ENCODE measurements at regions not wholly inside any gene's neighbourhood (a gene's known extent, or its start where the extent isn't known, plus 50 kb on each side); places are given as distances from the start of the nearest gene placed in this dataset.
"Not testable (repeated sequence)": the region's sequence is repeated elsewhere in the genome, so short reads cannot be mapped to it uniquely, and the experiment has no call there.

GRCh38 chr14:85186082-85186481 is 343.9 kb upstream of the FLRT2 start:
- H3K4me3 ChIP-seq, result no peak overlapping the region
- 81 to 88% (median 86%) methylated on average over 8 of the region's 8 CpGs for WGBS, 4 donors
- no peaks in the 10 kb centered on the region for H3K36me3 ChIP-seq (replicated peaks in 1 of 2)
- no peaks in the 10 kb centered on the region for H3K4me1 ChIP-seq (replicated peaks in 1 of 2)
- intact Hi-C loops (cut with DNase I), result no loop called here
- DNase-seq, result no peak
- H3K9me3 ChIP-seq (replicated peaks in 1 of 3), result no peaks in the 10 kb centered on the region
- H3K27me3 ChIP-seq, result no peaks in the 10 kb centered on the region
- H3K27ac ChIP-seq, result no peak overlapping the region
- TF ChIP-seq POLR2A (IDR thresholded peaks at IDR 0.05) (no peak), CTCF (IDR thresholded peaks at IDR 0.05) (no peak)

DNA sequence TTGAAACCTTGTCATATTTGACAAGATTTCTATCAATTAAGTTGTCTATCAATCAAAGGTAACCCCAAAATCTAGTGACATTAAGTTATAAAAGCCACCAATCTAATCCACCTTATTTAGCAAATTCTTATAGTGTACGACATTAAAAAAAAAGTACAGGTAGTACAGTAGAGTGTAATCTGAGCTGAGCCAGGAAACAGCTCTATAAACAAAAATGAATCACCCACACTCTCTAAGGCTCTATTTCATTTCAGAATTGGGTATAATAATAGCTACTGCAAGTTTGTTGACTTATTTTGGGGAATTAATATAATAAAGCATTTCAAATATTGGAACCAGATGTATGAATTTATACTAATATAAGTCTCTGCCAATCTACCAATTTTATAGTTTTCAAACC is 342.4 kb upstream of the FLRT2 start:
- Histone ChIP-seq H3K4me3 (no peak overlapping the region), H3K27me3 (no peaks in the 10 kb centered on the region), H3K36me3 (replicated peaks in 1 of 2) (no peaks in the 10 kb centered on the region), H3K27ac (no peak overlapping the region), H3K4me1 (replicated peaks in 1 of 2) (no peaks in the 10 kb centered on the region), H3K9me3 (replicated peaks in 1 of 3) (no peaks in the 10 kb centered on the region)
- WGBS, 4 donors, result 52 to 72% (median 61%) methylated on average over 1 of the region's 1 CpG
- TF ChIP-seq CTCF (IDR thresholded peaks at IDR 0.05) (no peak), POLR2A (IDR thresholded peaks at IDR 0.05) (no peak)
- intact Hi-C loops (cut with DNase I), result no loop called here
- no peak for DNase-seq

- H3K36me3 ChIP-seq (replicated peaks in 1 of 2), result no peaks in the 10 kb centered on the region
- WGBS, 4 donors, result 89 to 94% (median 93%) methylated on average over 1 of the region's 1 CpG
- no peaks in the 10 kb centered on the region for H3K27me3 ChIP-seq
- H3K4me3 ChIP-seq, result no peak overlapping the region
- TF ChIP-seq CTCF (IDR thresholded peaks at IDR 0.05) (no peak), POLR2A (IDR thresholded peaks at IDR 0.05) (no peak)
- H3K27ac ChIP-seq, result no peak overlapping the region
- no peaks in the 10 kb centered on the region for H3K9me3 ChIP-seq (replicated peaks in 1 of 3)
- intact Hi-C loops (cut with DNase I), result no loop called here
- DNase-seq, result no peak
- no peaks in the 10 kb centered on the region for H3K4me1 ChIP-seq (replicated peaks in 1 of 2)
These were observed 341.1 kb upstream of the FLRT2 start for GRCh38 chr14:85188836-85189235.

DNA sequence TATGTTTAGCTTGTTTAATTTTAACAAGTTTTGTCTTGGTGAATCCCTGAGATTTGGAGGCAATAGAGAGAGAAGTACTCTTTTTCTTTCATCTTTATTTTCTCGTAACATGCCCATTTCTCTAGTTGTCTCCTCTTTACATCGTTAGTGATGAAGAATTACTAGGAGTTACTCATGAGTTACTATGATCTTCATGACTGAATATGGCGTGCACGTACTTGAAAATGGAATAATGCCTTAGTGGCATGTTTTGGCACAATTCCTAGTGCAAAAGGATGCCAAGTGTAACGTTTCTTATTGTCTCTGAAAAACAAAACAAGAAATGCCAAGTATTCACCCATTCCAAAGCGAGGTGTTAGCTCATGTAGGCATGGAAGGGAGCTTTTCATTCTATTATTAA is 340.7 kb upstream of the FLRT2 start:
- H3K36me3 ChIP-seq (replicated peaks in 1 of 2); H3K9me3 ChIP-seq (replicated peaks in 1 of 3); intact Hi-C loops (cut with DNase I); H3K27me3 ChIP-seq; H3K4me3 ChIP-seq; H3K27ac ChIP-seq; H3K4me1 ChIP-seq (replicated peaks in 1 of 2); DNase-seq: not testable (repeated sequence)
- WGBS, 4 donors, result 79 to 82% (median 80%) methylated on average over 6 of the region's 6 CpGs

DNA sequence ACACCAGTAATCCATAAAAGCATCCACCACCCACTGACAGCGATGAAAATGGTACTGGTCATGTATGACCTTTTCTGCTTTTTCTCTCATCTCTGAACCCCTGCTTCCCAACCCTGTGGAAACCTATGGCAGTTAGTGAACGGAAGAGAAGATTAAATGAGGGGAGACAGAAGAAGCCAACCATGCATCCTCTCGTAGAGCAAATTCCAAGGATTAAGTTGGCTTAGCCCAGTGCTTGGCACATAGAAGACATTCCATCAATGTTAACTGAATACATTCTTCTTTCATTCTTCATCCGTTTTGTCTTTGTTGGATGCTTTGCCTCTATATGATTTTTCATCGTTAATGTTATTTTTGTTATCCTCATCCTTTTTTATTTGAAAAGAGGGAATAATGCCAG is 339.7 kb upstream of the FLRT2 start:
- no peak for TF ChIP-seq POLR2A (IDR thresholded peaks at IDR 0.05)
- no peak for TF ChIP-seq CTCF (IDR thresholded peaks at IDR 0.05)
- Histone ChIP-seq H3K9me3 (replicated peaks in 1 of 3) (no peaks in the 10 kb centered on the region), H3K4me1 (replicated peaks in 1 of 2) (no peaks in the 10 kb centered on the region), H3K4me3 (no peak overlapping the region), H3K36me3 (replicated peaks in 1 of 2) (no peaks in the 10 kb centered on the region), H3K27me3 (no peaks in the 10 kb centered on the region), H3K27ac (no peak overlapping the region)
- WGBS, 4 donors, result 82 to 93% (median 89%) methylated on average over 5 of the region's 5 CpGs
- intact Hi-C loops (cut with DNase I), result loop anchor here in 1 of 2 donors (10.0 kb wide), 1 partner anchor 345 kb away; the partner anchor contains the start of gene FLRT2
- DNase-seq, result no peak
